IPS-18c (cell line): ENCODE measurements at regions not wholly inside any gene's neighbourhood (a gene's known extent, or its start where the extent isn't known, plus 50 kb on each side); places are given as distances from the start of the nearest gene placed in this dataset.
"Not testable (repeated sequence)": the region's sequence is repeated elsewhere in the genome, so short reads cannot be mapped to it uniquely, and the experiment has no call there.

Source experiments
- H3K4me3 ChIP-seq: 2 replicates; pipeline ENCODE4 v1.7.0; 2013; ENCODE audit warnings: low read depth, mild to moderate bottlenecking, low read length, moderate library complexity; ENCODE audit not compliant: insufficient read depth
- H3K9me3 ChIP-seq: one replicate; pipeline ENCODE4 v1.6.1; 2013; ENCODE audit warnings: mild to moderate bottlenecking, low read length, moderate library complexity; ENCODE audit not compliant: control insufficient read depth, insufficient read depth

DNA sequence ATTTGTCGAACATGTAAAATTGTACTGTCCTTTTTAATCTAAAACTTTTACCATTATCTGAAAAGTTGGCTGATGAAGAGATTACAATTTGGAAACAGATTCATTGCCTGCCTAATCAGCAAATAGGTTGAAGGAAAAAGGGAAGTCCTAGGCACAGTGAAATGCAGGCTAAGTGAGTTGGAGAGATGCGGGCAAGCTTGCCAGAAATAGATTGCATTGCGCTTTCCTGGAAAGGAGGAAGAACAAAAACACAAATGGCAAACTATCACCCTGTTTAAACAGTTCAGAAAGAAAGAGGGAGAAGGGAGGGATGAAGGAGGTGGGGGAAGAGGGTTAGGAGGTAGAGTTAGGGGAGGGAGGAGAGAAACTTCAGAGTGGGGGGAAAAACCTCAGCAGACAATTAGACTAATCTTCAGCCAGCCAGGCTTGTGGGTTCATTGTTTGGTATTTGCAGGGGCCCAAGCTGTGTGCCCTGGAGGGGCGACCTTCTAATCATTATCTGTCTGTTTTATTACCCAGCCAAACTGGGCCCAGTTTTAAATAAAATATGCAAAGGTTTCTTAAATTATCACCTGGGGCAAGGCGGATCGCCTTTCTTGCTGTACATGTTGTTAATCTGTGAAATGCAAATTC lies 465.2 kb downstream of the TFAP2B start:
- Histone ChIP-seq H3K4me3 (no peak overlapping the region), H3K9me3 (no peaks in the 10 kb centered on the region)

DNA sequence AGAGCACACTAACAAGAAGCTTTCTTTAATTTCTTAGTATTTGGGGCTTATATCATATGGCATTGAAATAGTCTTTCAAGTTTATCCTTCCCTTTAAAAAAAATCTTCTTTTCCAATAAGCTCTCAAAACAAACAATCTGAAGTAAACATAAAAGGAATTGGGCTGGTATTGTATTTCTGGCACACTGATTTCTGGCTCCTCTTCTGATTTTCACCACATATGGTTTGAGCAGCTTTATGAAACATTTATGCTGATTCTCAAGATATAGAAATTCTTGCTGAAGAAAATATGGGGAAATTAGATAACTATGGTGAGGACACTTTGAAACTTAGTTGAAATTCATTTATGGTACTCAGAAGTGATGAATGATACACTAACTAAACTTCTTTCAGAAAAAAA lies 467.2 kb downstream of the TFAP2B start:
- Histone ChIP-seq H3K9me3 (no peaks in the 10 kb centered on the region), H3K4me3 (no peak overlapping the region)

- Histone ChIP-seq H3K4me3 (no peak overlapping the region), H3K9me3 (no peaks in the 10 kb centered on the region)
Measured at GRCh38 chr6:51289041-51289440, 470.4 kb downstream of the TFAP2B start.

GRCh38 chr6:51292659-51293058 lies 474.0 kb downstream of the TFAP2B start:
- Histone ChIP-seq H3K9me3 (no peaks in the 10 kb centered on the region), H3K4me3 (no peak overlapping the region)

GRCh38 chr6:51299621-51300380 lies 481.1 kb downstream of the TFAP2B start:
- H3K4me3 ChIP-seq, result no peak overlapping the region
- H3K9me3 ChIP-seq, result no peaks in the 10 kb centered on the region

- no peak overlapping the region for H3K4me3 ChIP-seq
- H3K9me3 ChIP-seq, result no peaks in the 10 kb centered on the region
Measured at GRCh38 chr6:51300510-51300909, 481.8 kb downstream of the TFAP2B start.

GRCh38 chr6:51301962-51302361 lies 483.3 kb downstream of the TFAP2B start:
- no peak overlapping the region for H3K4me3 ChIP-seq

GRCh38 chr6:51302431-51302830 lies 483.8 kb downstream of the TFAP2B start:
- Histone ChIP-seq H3K4me3 (no peak overlapping the region), H3K9me3 (no peaks in the 10 kb centered on the region)

More at GRCh38 chr6:51301962-51302361, 483.3 kb downstream of the TFAP2B start:
- H3K9me3 ChIP-seq, result no peaks in the 10 kb centered on the region

DNA sequence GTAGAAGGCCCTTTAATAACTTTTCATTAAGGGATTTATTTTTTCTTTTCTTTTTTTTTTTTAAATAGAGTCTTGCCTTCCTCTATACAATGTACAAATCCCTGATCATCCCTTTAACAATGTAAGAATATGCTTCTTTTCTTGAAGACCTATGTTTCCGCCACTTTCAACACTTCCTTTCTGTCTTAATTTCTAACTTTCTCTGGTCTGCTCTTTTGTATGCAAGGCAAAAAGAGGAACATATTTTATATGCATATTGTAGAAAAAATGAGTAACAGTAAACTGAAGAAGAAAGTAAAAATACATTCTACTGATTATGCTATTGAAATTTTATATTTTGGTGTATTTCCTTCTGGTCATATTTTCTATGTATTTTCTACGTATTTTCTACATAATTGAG lies 484.7 kb downstream of the TFAP2B start:
- H3K9me3 ChIP-seq, result no peaks in the 10 kb centered on the region
- no peak overlapping the region for H3K4me3 ChIP-seq

GRCh38 chr6:51314965-51315364 lies 496.3 kb downstream of the TFAP2B start:
- H3K9me3 ChIP-seq, result no peaks in the 10 kb centered on the region
- H3K4me3 ChIP-seq, result no peak overlapping the region

- H3K4me3 ChIP-seq, result no peak overlapping the region
- H3K9me3 ChIP-seq, result no peaks in the 10 kb centered on the region
Measured at GRCh38 chr6:51318674-51319073, 500.0 kb downstream of the TFAP2B start.

DNA sequence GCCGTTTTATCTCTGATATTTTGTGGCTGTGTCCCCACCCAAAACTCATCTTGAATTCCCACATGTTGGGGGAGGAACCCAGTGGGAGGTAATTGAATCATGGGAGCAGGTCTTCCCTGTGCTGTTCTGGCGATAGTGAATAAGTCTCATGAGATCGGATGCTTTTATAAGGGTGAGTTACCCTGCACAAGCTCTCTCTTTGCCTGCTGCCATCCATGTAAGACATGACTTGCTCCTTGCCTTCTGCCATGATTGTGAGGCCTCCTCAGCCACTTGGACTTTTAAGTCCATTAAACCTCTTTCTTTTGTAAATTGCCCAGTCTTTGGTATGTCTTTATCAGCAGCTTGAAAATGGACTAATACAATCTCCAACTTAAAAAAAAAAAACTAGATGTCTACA lies 502.8 kb downstream of the TFAP2B start:
- not testable (repeated sequence) for H3K4me3 ChIP-seq

GRCh38 chr6:51322505-51322904 lies 503.8 kb downstream of the TFAP2B start:
- no peaks in the 10 kb centered on the region for H3K9me3 ChIP-seq
- no peak overlapping the region for H3K4me3 ChIP-seq

More for the DNA sequence above, 502.8 kb downstream of the TFAP2B start:
- H3K9me3 ChIP-seq, result not testable (repeated sequence)

- Histone ChIP-seq H3K4me3 (no peak overlapping the region), H3K9me3 (no peaks in the 10 kb centered on the region)
Measured at GRCh38 chr6:51323056-51323455, 504.4 kb downstream of the TFAP2B start.

DNA sequence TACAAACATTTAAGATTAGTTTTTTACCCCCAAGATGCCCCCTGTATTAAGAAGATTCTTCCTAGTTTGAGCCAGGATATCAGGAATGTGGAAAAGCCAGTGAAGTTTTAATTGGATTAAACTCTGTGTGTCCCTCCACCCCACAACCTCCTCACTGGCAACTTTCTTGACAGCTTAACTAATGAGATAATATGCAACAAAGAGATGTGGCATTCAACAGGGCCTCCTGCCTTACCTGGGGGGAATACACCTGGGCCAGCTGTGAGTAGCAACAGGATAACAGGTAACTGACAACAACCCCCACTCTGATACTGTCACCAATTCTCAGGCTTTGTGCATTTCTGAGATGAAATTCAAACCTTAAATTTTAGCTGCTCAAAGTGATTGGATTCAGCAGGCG lies 512.3 kb downstream of the TFAP2B start:
- Histone ChIP-seq H3K9me3 (no peaks in the 10 kb centered on the region), H3K4me3 (no peak overlapping the region)

DNA sequence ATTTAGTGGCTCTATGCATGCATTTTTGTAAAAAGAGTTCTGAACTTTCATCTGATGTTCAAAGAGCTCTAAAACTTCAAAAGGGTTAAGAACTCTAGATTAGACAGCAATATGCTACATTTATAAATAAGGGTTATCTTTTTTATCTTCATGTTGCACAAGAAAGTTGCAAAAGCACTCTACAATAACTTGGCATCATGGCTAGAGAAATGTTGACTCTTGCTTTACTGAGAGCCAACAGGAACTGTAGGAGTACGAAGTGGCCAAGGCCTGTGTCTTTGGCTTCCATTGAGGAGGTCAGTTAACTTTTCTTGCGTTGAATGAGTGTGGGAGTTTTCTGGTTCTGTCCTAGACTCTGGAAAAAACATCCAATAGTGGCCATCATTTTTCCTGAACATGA lies 516.9 kb downstream of the TFAP2B start:
- no peaks in the 10 kb centered on the region for H3K9me3 ChIP-seq

DNA sequence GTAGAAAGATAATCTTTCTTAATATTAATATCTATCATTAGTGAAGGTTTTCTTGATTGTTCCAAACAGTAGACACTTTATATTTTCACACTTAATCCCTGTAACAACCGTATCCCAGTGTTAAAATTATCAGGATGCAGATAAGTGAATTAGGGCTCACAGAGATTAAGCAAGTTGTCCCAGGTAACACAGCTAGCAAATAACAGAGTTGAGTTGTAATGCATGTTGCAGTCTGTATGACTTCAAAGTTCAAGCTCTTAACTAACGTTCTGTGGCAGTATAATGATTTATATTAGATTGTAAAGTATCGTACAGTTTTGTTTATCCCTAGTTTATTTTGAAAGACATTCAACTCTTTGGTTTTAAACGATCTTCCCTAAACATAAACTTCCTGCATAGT lies 517.5 kb downstream of the TFAP2B start:
- H3K9me3 ChIP-seq, result no peaks in the 10 kb centered on the region
- no peak overlapping the region for H3K4me3 ChIP-seq

More for the DNA sequence above, 516.9 kb downstream of the TFAP2B start:
- no peak overlapping the region for H3K4me3 ChIP-seq

- no peaks in the 10 kb centered on the region for H3K9me3 ChIP-seq
- no peak overlapping the region for H3K4me3 ChIP-seq
Measured at GRCh38 chr6:51337277-51337676, 518.6 kb downstream of the TFAP2B start.
